ENCODE measurements at regions not wholly inside any gene's neighbourhood (a gene's known extent, or its start where the extent isn't known, plus 50 kb on each side); places are given as distances from the start of the nearest gene placed in this dataset.

DNA sequence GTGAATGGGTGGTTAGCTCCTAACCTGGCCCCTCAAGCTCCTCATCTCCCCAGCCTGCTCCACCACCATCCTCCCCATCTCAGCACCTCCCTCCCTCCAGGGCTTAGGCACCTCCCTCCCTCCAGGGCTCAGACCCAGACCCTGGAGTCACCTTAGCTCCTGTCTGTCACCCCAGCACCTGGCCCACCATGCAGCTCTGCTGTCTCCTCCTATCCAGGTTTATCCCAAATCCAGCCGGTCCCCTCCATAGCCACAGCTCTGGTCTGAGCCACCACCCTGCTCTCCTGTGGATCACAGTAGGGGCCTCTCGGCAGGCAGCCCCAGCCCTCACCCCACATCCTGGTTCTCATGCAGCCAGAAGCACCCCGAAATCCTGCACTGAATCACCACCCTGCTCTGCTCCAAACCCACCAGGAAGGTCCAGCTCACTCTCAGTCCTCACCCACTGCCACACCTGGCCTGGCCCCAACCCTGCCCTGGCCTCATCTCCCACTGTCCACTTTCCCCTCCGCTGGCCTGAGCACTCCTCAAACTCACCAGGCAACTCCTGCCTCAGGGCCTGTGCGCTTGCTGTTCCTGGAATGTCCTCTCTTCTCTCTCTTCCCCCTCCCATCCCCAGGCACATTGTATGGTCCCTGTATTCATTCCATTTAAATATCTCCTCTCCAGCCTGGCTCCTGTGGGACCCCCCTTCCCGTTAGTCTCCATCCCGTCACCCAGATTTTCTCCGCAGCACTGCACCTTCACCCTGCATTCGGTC, 62.6 kb downstream of the DIO3 start:
- no peak for TF ChIP-seq CTCF (IDR thresholded peaks at IDR 0.05; ENCODE audit: low read depth, low read length)
- H3K4me3 ChIP-seq (ENCODE audit: low read depth, low read length), result no peak overlapping the region

DNA sequence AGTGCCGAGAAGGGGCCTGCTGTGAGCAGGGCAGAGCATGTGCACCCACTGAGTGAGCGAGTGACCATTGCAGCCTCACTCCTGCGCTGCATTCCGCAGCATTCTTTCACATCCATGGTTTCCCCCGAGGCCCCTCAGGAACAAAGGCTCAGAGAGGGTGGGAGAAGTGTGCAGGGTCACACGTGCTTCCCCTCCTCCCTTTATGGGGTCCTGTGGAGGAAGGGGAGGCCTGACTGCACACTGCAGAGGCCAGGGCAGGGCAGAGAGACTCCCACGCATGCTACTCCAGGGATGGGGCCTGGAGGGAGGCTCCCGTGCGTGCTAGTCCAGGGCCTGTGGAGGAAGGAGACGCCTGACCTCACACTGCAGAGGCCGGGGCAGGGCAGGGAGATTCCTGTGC, 63.2 kb downstream of the DIO3 start:
- H3K4me3 ChIP-seq (ENCODE audit: low read depth, low read length), result no peak overlapping the region
- no peak for TF ChIP-seq CTCF (IDR thresholded peaks at IDR 0.05; ENCODE audit: low read depth, low read length)

- H3K4me3 ChIP-seq (ENCODE audit: low read depth, low read length), result no peak overlapping the region
- TF ChIP-seq CTCF (IDR thresholded peaks at IDR 0.05; ENCODE audit: low read depth, low read length), result no peak
Measured at GRCh38 chr14:101625336-101626097, 64.2 kb downstream of the DIO3 start.

- TF ChIP-seq CTCF (IDR thresholded peaks at IDR 0.05; ENCODE audit: low read depth, low read length), result no peak
- H3K4me3 ChIP-seq (ENCODE audit: low read depth, low read length), result no peak overlapping the region
Measured at GRCh38 chr14:101626331-101626730, 65.0 kb downstream of the DIO3 start.

DNA sequence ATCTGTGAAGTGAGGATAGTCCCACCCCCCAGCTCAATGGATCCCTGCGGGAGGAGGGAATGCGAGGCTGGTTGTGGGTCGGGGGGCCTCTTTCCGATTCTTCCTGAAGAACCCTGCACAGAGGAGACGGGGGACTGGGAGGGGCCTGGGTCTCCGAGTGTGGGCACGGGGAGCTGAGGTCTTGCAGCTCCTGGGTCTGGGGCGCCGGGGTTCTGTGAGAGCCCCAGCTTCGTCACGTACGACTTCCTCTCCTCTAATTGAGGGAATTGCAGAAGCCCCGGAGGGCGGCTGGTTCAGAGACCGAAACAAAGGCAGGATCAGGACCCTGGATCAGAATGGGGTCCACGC, 66.6 kb downstream of the DIO3 start:
- H3K4me3 ChIP-seq (ENCODE audit: low read depth, low read length), result no peak overlapping the region
- TF ChIP-seq CTCF (IDR thresholded peaks at IDR 0.05; ENCODE audit: low read depth, low read length), result no peak

DNA sequence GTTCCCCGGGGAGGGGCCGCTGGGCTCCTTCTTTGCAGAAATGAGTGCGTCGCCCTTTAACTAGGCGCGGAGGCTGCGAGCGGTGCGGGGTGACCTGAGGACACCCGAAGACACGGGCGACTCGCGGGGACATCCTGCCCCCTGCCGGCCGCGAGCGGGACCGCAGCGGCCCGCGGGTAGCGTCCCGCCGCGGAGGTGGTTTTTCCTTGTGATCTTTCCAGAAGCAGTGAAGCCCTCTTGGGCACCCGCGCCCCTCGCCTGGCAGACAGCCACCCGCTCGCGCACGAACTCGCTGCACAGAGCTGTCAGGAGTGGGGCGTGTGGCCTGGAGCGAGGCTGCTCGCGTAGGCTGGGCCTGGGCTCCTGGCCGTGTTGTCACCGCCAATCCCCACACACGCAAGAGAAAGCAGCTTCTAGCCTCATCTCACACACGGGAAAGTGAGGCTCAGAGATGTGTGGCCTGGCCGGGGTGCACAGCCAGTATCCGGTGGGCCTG, 67.2 kb downstream of the DIO3 start:
- peak overlapping the region; percentile 42 for H3K4me3 ChIP-seq (ENCODE audit: low read depth, low read length)
- peak; percentile 78 for TF ChIP-seq CTCF (IDR thresholded peaks at IDR 0.05; ENCODE audit: low read depth, low read length)

DNA sequence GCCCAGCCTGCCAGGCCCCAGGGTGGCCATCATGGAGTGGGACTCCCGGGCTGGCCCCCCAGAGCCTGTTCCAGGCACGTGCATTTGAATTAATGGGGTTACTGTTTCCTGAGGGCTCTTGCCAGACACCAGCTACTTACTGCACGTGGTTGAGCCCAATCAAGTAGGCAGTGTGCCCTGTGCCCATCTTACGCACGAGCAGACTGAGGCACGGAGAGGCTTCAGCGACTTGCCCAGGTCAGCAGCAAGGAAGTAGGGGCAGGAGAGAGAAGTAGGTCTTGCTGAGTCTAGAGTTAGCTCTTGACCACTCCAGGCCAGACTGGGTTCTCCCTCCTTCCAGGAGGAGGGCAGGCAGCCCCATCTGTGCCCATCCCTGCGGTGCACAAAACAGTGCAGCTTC, 67.7 kb downstream of the DIO3 start:
- peak overlapping the region; percentile 42; the same call in 1 of the 2 replicates for H3K4me3 ChIP-seq (ENCODE audit: low read depth, low read length)
- TF ChIP-seq CTCF (IDR thresholded peaks at IDR 0.05; ENCODE audit: low read depth, low read length), result no peak
